Fibroblast of gingiva (primary cell): ENCODE measurements at regions not wholly inside any gene's neighbourhood (a gene's known extent, or its start where the extent isn't known, plus 50 kb on each side); places are given as distances from the start of the nearest gene placed in this dataset.

Experiments
- DNase-seq: peaks from one replicate; pipeline ENCODE4 v3.0.0-alpha.2; 2011; ENCODE audit warnings: low read depth

- no peak for DNase-seq
Observed at GRCh38 chr6:40973304-40973703, 65.7 kb downstream of the UNC5CL start.

- DNase-seq, result no peak
Observed at GRCh38 chr6:40972814-40973213, 66.2 kb downstream of the UNC5CL start.

DNA sequence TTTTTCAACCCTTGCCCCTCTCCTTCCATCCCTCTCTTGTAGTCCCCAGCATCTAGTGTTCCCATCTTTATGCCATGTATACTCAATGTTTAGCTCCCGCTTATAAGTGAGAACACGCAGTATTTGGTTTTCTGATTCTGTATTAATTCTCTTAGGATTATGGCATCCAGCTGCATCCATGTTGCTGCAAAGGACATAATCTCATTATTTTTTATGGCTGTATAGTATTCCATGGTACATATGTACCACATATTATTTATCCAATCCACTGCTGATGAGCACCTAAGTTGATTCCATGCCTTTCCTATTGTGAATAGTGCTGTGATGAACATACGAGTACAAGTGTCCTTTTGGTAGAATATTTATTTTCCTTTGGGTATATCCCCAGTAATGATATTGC is 66.8 kb downstream of the UNC5CL start:
- no peak for DNase-seq

- DNase-seq, result no peak
Observed at GRCh38 chr6:40968620-40969164, 70.3 kb downstream of the UNC5CL start.

DNA sequence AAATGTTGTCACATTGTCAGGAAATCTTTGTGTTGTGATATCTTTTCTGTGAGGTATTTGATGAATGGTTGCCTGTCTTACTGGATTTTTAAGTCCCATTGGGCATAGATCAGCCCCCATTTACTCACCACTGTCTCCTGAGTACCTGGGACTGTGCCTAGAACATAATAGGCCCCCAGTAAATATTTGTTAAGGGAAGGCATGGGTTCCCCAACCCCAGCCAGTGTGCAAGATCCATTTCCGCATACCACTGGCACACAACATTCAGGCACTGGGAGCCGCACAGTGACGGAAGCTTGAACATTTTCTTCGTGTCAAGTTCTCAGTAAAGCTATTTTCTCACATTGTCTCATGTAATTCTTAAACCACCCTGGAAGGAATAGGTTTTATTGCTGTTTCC is 72.2 kb downstream of the UNC5CL start:
- DNase-seq, result no peak

DNA sequence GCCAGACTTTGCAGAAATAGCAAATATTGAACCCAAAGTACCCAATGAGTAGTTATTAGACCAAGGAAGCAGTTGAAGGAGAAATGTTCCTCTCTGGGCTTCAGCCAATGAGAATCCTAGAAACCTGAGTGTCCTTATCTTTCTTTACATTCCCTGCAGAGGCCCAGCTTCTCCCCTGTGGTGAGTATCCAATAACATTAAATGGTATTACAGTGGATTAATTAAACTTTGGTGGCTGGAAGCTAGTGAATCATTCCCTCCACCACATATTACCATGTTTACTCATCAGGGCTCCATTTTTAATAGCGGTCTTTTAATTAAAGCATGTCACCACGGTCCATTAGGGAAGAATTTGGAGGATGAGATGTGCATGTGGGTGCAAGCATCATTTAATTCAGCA is 74.0 kb downstream of the UNC5CL start:
- DNase-seq, result no peak

DNA sequence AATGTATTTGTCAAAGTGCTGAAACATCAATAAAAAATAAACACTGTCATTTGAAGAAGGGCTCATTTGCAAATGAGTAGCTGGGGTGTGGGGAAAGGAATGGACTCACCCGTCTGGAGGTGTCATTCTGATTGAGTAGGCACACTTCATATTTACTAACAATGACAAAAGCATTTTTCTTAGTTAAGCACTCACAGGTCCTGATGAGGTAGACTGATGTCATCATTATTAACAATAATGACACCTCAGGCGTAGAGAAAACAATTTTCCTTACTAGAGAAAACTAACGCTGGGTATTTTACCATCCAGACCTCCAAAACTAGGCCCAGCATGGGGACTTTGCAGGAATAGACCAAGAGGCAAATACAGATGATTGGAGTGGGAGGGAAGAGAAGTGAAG is 76.0 kb downstream of the UNC5CL start:
- DNase-seq, result no peak

DNA sequence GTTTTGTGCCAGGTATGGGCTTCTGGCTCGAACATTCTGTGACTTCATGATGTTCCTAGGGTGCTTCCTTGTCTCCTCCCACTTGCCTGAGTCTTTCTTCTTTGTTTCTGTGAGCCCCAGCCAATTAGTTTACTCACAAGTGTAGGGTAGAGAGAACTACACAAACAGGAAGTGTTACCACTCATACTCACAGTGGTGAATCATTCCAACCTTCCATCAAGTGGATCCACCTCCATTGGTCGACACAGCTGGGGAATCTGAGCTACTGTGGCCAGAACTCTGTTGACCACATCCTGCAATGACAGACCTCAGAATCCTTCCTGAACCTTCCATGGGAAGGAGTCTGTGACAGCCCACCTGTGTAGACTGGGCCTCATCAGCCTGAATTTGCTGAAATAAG is 76.8 kb downstream of the UNC5CL start:
- DNase-seq, result peak; percentile 6

- no peak for DNase-seq
Observed at GRCh38 chr6:40961831-40962230, 77.2 kb downstream of the UNC5CL start.

DNA sequence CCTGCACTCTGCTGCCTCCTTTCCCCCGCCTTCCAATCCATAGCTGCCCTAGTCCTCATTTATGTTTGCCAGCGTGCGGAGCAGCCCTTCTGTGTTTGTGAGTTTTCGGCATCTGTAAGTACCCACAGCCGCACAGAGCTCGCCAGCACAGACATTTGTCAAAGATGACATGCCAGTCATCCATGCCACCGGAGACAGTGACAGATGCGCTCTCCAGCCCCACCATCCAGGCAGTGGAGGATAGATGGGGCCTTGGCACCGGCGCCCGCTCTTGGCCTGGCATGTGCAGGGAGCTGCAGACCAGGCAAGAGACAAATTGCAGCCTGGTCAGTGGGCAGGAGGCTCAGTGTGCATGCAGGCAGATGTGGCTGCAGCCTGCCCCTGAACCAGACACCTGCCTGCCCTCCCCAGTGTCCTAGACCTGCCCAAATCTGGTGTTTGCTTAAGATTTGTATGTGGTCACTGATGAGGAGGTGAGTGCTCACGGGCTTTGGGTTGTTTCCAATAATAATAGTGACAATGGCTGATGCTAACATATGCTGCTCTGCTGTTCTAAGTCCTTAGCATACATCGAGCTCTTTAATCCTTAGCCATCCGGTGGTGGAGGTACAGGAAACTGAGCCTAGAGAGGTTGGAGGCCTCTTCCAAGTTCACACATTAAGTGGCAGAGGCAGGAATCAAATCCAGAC is 78.1 kb downstream of the UNC5CL start:
- no peak for DNase-seq

DNA sequence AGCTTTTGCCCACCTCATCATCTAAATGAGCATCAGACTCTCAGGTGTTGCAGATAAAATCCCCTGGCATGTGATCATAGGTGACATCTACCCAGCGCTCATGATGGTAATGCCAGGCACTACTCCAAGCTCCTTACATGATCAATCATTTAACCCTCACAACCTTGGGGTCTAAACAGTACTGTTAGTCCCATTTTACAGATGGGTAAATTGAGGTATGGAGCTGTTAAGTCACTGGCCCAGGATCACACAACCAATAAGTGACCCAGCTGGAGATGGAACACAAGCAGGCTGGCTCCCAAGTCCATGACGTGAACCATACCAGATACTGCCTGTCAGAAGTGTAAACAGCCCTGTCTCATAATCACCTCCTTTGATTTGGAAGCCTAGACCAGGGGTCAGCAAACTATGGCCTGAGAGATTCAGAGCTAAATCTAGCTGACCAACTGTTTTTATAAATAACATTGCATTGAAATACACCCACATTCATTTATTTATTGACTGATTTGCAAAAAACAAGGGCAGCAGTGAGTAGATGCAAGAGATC is 79.2 kb downstream of the UNC5CL start:
- no peak for DNase-seq

DNA sequence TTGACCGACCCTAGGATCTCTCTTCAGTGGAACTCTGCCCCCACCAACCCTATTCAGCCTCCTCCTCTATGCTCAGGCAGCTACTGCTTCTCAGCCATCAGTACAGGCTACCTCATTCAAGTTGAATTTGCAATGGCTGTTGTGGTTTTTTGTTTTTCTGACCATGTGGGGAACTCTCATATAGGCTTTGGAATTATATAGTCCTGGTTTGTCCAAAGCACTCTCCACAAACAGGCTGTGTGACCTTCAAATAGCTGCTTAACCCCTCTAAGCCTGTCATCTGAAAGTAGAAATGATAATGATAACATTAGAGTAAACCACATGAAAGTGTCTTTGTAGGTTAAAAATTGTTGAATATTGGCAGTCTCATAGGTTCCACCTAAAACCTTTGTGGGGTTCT is 80.3 kb downstream of the UNC5CL start:
- no peak for DNase-seq

DNA sequence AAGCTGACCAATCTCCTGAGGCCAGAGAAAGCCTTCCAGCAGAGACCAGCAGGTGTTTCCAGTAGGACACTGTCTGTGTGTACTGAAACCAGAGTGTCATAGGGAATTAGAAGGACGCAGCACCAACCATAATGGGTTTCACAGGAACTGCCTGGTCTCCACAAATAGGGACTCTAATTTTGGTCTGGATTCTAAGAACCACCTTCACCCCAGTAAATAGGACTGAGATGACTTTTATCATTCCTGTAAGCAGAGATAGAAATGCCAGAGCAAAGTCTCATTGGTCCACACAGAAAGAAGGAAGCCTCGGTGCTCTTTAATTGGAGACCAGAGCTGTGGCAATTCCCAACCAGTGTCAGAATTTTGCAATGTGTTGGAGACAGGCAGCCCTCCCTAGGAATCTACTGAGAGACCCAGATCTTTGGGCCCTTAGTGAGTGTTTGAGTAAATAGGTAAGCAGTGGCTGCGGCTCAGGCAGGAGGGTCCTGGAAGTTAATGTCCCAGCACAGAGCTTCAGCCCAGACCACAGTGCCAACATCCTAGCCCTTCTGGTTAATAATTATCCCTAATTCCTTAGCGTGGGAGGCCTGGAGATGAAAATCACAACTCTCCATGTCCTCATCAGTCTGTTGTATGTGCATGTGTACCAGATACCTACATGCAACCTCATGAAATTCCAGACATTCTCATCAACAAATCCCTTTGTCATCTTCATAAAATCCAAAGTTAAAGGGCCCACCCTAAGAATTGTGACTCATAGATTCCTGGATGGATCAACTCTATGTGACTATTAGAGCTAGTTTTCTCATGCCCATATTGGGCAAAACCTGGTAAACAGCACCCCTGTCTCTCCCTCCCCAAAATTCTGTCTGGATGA is 81.2 kb downstream of the UNC5CL start:
- DNase-seq, result peak; percentile 6

GRCh38 chr6:40956936-40957335 is 82.1 kb downstream of the UNC5CL start:
- DNase-seq, result no peak

GRCh38 chr6:40955178-40955545 is 83.9 kb downstream of the UNC5CL start:
- no peak for DNase-seq

GRCh38 chr6:40954446-40955177 is 84.4 kb downstream of the UNC5CL start:
- DNase-seq, result no peak

DNA sequence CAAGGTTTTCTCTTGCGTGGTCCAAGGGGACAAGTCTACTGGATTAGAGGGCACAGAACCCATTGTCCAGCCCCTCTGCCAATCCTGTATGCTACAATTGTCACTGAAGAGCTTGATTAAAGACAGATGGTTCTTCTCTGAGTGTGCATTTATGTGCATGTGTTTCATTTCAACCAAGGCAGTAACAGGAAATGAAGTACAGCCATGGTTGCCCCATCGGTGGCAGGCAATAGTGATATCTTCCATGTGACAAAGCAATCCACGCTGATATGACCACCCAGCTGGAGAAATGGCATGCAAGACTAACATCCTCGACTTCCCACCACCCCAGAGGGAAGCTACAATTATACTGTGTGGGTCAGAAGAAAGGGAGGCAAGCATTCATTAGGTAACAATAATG is 85.5 kb downstream of the UNC5CL start:
- peak; percentile 49 for DNase-seq

DNA sequence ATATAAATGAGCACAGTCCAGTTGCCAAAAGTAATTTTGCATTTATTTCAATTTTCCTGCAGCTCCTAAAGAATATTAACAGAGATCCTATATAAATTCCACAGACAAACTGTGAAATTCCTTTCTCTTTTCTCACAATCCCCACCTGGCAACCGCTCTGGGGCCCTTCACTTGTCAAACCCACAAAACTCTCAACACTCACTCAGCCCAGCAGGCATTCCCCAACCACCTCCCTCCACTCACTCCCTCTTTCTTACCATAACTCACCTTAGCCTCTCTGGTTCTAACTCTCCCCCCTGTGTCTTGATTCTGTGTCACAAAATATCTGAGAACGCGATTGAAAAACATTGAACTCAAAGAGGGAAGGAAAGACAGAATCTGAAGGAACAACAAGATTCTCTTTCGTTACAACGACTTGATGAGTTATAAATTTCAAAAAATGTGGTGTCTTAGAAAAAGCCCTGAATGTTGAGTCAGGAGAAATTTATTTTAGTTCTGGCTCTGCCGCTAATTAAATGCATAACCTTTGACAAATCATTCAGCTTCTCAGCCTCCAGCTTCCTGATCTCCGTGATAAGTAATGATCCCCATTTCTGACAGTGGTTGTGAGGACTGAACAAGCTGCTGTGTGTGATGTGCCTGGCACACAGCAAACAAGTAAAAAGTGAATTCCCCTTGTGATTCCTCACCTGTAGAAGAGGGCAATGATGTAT is 87.9 kb downstream of the UNC5CL start:
- no peak for DNase-seq

DNA sequence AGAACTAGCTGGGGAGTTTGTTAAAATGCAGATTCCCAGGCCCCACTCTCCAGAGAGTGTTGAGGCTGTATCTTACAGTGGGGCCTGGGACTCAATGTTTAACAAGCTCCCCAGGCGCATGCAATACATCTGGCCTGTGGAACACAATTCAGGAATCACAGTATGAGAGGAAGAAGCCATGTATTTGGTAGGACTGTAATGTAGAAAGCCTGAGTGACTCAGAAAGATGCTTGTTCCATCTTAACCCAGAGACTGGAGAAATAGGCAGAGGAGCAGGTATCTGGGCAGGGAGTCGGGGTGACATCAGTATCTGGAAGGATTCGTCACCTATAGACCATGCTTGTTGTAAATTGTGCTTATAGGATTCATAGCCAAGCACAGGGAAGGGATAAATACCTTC is 90.5 kb downstream of the UNC5CL start:
- DNase-seq, result no peak

DNA sequence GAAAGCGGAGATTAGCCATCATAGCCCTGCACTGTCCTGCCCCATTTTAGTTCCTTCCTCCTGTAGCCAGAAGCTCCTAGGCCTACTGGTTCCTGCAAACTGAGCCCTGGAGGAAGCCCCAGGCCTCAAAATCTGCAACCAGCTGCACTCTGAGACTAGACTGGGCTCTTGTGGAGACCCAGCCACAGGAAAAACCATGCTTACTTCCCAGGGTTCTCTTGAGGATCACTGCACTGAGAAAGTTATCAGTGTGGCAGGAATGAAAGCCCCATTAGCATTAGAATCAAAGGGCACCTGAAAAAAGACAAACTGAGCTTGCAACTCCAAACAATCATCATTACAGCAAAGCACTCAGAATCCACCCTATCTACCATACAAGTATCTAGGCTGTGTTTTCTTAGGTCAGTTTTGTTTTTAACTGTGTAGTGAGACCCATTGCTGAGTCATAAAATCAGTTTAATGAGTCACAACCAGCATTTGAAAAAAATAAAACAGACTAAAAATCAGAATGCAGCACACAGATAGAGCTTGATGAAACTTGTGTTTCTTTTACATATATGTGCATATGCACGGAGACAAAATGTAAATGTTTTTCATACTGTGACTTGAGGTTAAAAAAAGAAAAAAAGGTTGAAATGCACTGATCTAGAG is 91.0 kb downstream of the UNC5CL start:
- DNase-seq, result peak; percentile 6

DNA sequence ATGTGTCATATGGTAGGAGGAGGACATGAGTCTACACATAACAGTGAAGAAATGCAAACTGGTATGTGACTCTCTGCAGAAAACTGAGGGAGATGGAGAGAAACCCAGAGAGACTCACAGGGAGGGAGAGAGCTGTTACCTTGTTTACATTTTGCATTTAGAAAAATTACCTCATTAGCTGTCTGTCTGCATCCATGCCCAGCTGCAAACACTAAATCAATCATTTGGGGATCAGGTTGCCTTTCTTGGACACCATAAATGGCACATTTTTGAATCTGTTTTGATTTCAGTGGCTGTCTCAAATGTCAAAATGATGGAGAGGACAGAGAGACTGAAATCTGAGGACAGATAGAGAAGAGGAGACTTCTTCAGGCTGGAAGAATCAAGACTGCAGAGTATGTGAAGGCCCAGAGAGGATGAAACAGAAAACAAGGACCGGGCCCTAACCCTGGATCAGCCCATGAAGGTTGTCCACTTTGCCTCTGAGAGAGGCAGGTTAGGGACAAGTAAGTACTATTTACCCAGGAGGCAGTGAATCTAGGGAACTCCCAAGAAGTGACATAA is 92.2 kb downstream of the UNC5CL start:
- no peak for DNase-seq
